ENCODE measurements at regions not wholly inside any gene's neighbourhood (a gene's known extent, or its start where the extent isn't known, plus 50 kb on each side); places are given as distances from the start of the nearest gene placed in this dataset.

DNA sequence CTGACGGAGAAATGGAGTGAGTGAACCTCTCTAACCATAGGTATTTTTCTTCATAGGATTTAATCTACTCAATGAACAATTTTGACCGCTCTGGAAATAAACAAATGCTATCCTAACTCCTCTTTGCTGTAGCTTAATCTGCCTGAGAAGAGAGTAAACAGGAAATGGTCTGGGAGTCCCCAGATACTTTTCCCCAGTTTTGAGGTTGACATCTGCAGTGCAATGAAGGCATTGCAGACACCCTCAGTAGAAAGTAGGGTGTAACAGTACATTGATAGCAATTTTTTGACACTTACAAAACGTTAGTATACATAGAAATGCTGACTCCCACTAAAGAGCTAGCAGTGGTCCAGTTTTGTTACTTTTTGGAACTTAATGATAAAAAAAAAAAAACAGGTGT, 495.9 kb upstream of the FAM241A start:
- Histone ChIP-seq H3K9me3 (replicated peaks; ENCODE audit: control insufficient read depth, insufficient read depth, low read depth, low read length) (no peaks in the 10 kb centered on the region; the same call in 1 of the 2 replicates), H3K27me3 (ENCODE audit: control insufficient read depth in 2 of 2, insufficient read depth in 2 of 2, low read length in 2 of 2) (no peaks in the 10 kb centered on the region), H3K79me2 (ENCODE audit: control insufficient read depth, insufficient read depth, low read length) (no peaks in the 10 kb centered on the region), H3K4me1 (replicated peaks in 1 of 2; ENCODE audit: control insufficient read depth in 2 of 2, insufficient read depth in 2 of 2, low read length in 2 of 2) (no peaks in the 10 kb centered on the region), H3K9me1 (ENCODE audit: control insufficient read depth, insufficient read depth, low read length) (no peaks in the 10 kb centered on the region), H3K9ac (ENCODE audit: insufficient read depth in 1 of 2, low read depth in 2 of 2, low read length in 2 of 2) (no peak overlapping the region), H2AFZ (ENCODE audit: low read depth, low read length) (no peak overlapping the region), H3K36me3 (ENCODE audit: control insufficient read depth, insufficient read depth, low read length) (no peaks in the 10 kb centered on the region), H4K20me1 (replicated peaks; ENCODE audit: control insufficient read depth, insufficient read depth, low read length) (no peaks in the 10 kb centered on the region), H3K4me3 (no peak overlapping the region), H3K4me2 (ENCODE audit: insufficient read depth, low read length) (no peak overlapping the region), H3K27ac (ENCODE audit: extremely low read depth, low read depth, low read length) (no peak overlapping the region)
- DNase-seq (ENCODE audit: extremely low read depth in 1 of 4, low spot score in 3 of 4) (no peak), ATAC-seq (no peak), FAIRE-seq (no peak)
- TF ChIP-seq SIN3B (IDR thresholded peaks at IDR 0.05; ENCODE audit: low read depth) (no peak), SIN3A (IDR thresholded peaks at IDR 0.05; ENCODE audit: borderline replicate concordance in 2 of 2, control insufficient read depth in 1 of 2, low read depth in 2 of 2, low read length in 2 of 2) (no peak), DMBX1 (CRISPR knock-in tag; IDR thresholded peaks at IDR 0.05; ENCODE audit: borderline replicate concordance) (no peak), ZKSCAN1 (IDR thresholded peaks at IDR 0.05; ENCODE audit: low read depth, low read length) (no peak), MTA2 (IDR thresholded peaks at IDR 0.05; ENCODE audit: low read depth) (no peak), CREM (IDR thresholded peaks at IDR 0.05; ENCODE audit: low read depth) (no peak), ZNF324 (CRISPR knock-in tag; IDR thresholded peaks at IDR 0.05) (no peak)
- TF ChIP-seq, protein P1, sequence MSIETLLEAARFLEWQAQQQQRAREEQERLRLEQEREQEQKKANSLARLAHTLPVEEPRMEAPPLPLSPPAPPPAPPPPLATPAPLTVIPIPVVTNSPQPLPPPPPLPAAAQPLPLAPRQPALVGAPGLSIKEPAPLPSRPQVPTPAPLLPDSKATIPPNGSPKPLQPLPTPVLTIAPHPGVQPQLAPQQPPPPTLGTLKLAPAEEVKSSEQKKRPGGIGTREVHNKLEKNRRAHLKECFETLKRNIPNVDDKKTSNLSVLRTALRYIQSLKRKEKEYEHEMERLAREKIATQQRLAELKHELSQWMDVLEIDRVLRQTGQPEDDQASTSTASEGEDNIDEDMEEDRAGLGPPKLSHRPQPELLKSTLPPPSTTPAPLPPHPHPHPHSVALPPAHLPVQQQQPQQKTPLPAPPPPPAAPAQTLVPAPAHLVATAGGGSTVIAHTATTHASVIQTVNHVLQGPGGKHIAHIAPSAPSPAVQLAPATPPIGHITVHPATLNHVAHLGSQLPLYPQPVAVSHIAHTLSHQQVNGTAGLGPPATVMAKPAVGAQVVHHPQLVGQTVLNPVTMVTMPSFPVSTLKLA (conservative IDR thresholded peaks at IDR 0.05): no peak
- TF ChIP-seq, protein P2, sequence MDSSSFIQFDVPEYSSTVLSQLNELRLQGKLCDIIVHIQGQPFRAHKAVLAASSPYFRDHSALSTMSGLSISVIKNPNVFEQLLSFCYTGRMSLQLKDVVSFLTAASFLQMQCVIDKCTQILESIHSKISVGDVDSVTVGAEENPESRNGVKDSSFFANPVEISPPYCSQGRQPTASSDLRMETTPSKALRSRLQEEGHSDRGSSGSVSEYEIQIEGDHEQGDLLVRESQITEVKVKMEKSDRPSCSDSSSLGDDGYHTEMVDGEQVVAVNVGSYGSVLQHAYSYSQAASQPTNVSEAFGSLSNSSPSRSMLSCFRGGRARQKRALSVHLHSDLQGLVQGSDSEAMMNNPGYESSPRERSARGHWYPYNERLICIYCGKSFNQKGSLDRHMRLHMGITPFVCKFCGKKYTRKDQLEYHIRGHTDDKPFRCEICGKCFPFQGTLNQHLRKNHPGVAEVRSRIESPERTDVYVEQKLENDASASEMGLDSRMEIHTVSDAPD (CRISPR knock-in tag; IDR thresholded peaks at IDR 0.05): no peak
- TF ChIP-seq, protein P3, sequence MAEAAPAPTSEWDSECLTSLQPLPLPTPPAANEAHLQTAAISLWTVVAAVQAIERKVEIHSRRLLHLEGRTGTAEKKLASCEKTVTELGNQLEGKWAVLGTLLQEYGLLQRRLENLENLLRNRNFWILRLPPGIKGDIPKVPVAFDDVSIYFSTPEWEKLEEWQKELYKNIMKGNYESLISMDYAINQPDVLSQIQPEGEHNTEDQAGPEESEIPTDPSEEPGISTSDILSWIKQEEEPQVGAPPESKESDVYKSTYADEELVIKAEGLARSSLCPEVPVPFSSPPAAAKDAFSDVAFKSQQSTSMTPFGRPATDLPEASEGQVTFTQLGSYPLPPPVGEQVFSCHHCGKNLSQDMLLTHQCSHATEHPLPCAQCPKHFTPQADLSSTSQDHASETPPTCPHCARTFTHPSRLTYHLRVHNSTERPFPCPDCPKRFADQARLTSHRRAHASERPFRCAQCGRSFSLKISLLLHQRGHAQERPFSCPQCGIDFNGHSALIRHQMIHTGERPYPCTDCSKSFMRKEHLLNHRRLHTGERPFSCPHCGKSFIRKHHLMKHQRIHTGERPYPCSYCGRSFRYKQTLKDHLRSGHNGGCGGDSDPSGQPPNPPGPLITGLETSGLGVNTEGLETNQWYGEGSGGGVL (CRISPR knock-in tag; IDR thresholded peaks at IDR 0.05): no peak
- TF ChIP-seq, protein P4, sequence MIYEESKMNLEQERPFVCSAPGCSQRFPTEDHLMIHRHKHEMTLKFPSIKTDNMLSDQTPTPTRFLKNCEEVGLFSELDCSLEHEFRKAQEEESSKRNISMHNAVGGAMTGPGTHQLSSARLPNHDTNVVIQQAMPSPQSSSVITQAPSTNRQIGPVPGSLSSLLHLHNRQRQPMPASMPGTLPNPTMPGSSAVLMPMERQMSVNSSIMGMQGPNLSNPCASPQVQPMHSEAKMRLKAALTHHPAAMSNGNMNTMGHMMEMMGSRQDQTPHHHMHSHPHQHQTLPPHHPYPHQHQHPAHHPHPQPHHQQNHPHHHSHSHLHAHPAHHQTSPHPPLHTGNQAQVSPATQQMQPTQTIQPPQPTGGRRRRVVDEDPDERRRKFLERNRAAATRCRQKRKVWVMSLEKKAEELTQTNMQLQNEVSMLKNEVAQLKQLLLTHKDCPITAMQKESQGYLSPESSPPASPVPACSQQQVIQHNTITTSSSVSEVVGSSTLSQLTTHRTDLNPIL (CRISPR knock-in tag; IDR thresholded peaks at IDR 0.05): no peak
- WGBS (ENCODE audit: insufficient coverage, low coverage, missing lambda C conversion rate): 3% methylated on average over 3 of the region's 3 CpGs
- ChIA-PET POLR2A (no interaction called here), CTCF (ENCODE audit: low intra/inter-chr PET ratio) (no interaction called here)
- BruUV-seq (replicated peaks): no TSS peak
- in situ Hi-C loops (cut with MboI) (no loop called here), intact Hi-C loops (cut with micrococcal nuclease) (loop anchor here (10.0 kb wide), 1 partner anchor 205 kb away; no protein-coding TSS in a partner anchor)
